B cell (primary cell): ENCODE measurements at regions not wholly inside any gene's neighbourhood (a gene's known extent, or its start where the extent isn't known, plus 50 kb on each side); places are given as distances from the start of the nearest gene placed in this dataset.
"Not testable (repeated sequence)": the region's sequence is repeated elsewhere in the genome, so short reads cannot be mapped to it uniquely, and the experiment has no call there.

Source experiments
- ATAC-seq: fragments of 200-7000 bp; cut with Tn5 transposase; one replicate; pipeline ENCODE4 v1.10.0; 2021; ENCODE audit warnings: low read depth, mild to moderate bottlenecking, moderate number of reproducible peaks, moderate library complexity
- CTCF ChIA-PET: fragments of 350-600 bp; sonication (Branson Sonifier 250); formaldehyde crosslinking; loops from one replicate; lab custom pipeline; 2021; ENCODE audit warnings: antibody characterized with exemption, inconsistent platforms; lab: Charles Lee
- POLR2A ChIA-PET: fragments of 350-600 bp; sonication (Branson Sonifier 250); formaldehyde crosslinking; loops from one replicate; lab custom pipeline; 2021; ENCODE audit warnings: antibody characterized with exemption; lab: Charles Lee
- DNase-seq: peaks from one replicate; pipeline ENCODE4 v3.0.0; 2013
- H2AFZ ChIP-seq: 2 replicates; pipeline ENCODE4 v1.6.1; 2012; ENCODE audit warnings: mild to moderate bottlenecking, low read depth, low read length; ENCODE audit not compliant: insufficient read depth, poor library complexity, severe bottlenecking
- H3K27ac ChIP-seq, 2 donors: 1 replicate in 1 of 2; 2 replicates in 1 of 2; pipeline ENCODE4 v1.5.1; 2012 to 2013; ENCODE audit warnings: low read length in 2 of 2, mild to moderate bottlenecking in 2 of 2, moderate library complexity in 1 of 2
- H3K27me3 ChIP-seq, 4 experiments: fragments of 200-600 bp in 1 of 4; sonication (generic) in 1 of 4; replicated peaks in 1 of 4; 1 replicate in 2 of 4; 2 replicates in 2 of 4; pipeline versions ENCODE4 v1.6.1 to v1.7.0; 2013 to 2016; ENCODE audit warnings: low read length in 3 of 4, mild to moderate bottlenecking in 2 of 4, mixed read lengths in 1 of 4, moderate library complexity in 1 of 4; ENCODE audit not compliant: insufficient read depth in 4 of 4, control insufficient read depth in 3 of 4; ENCODE audit errors: control extremely low read depth in 1 of 4
- H3K36me3 ChIP-seq, 2 experiments: replicated peaks in 1 of 2; 1 replicate in 1 of 2; 2 replicates in 1 of 2; pipeline versions ENCODE4 v1.6.1 to v1.7.1; 2013; ENCODE audit warnings: low read length in 1 of 2; ENCODE audit not compliant: insufficient read depth in 2 of 2, control insufficient read depth in 1 of 2; ENCODE audit errors: control extremely low read depth in 1 of 2, extremely low read depth in 1 of 2
- H3K4me1 ChIP-seq, 2 donors: fragments of 200-600 bp in 1 of 2; sonication (generic) in 1 of 2; 1 replicate in 1 of 2; 2 replicates in 1 of 2; pipeline versions ENCODE4 v1.5.1 to v1.6.1; 2013 to 2017; ENCODE audit warnings: low read length in 2 of 2; ENCODE audit not compliant: control insufficient read depth in 2 of 2, insufficient read depth in 2 of 2
- H3K4me2 ChIP-seq: replicated peaks from 2 replicates; pipeline ENCODE3; 2012; ENCODE audit warnings: mild to moderate bottlenecking, low read depth, low read length; ENCODE audit not compliant: poor library complexity, severe bottlenecking
- H3K4me3 ChIP-seq, 5 experiments: fragments of 200-600 bp in 1 of 5; sonication (generic) in 1 of 5; 1 replicate in 3 of 5; 2 replicates in 2 of 5; pipeline versions ENCODE4 v1.5.1 to v1.7.0; 2011 to 2016; ENCODE audit warnings: low read length in 4 of 5, mild to moderate bottlenecking in 4 of 5, low read depth in 2 of 5, control low read depth in 1 of 5, moderate library complexity in 1 of 5; ENCODE audit not compliant: insufficient read depth in 1 of 5; ENCODE audit errors: control extremely low read depth in 1 of 5, extremely low read depth in 1 of 5
- H3K79me2 ChIP-seq: fragments of 200-600 bp; sonication (generic); one replicate; pipeline ENCODE4 v1.6.0; 2016; ENCODE audit warnings: low read length; ENCODE audit not compliant: control insufficient read depth, insufficient read depth
- H3K9ac ChIP-seq: fragments of 200-600 bp; sonication (generic); 2 replicates; pipeline ENCODE4 v1.6.1; 2017; ENCODE audit warnings: mild to moderate bottlenecking, low read length, moderate library complexity
- H3K9me3 ChIP-seq, 3 donors: one replicate each; pipeline versions ENCODE4 v1.6.1 to v1.7.1; 2013; ENCODE audit warnings: low read length in 2 of 3; ENCODE audit not compliant: control insufficient read depth in 2 of 3, insufficient read depth in 1 of 3; ENCODE audit errors: control extremely low read depth in 1 of 3
- H4K20me1 ChIP-seq: 2 replicates; pipeline ENCODE4 v1.6.0; 2012; ENCODE audit warnings: mild to moderate bottlenecking, low read length; ENCODE audit not compliant: insufficient read depth, control insufficient read depth, poor library complexity, severe bottlenecking
- H3K27ac Mint-ChIP-seq: one replicate; pipeline ENCODE4 v1.8.0; 2021; ENCODE audit warnings: mixed read lengths
- H3K27me3 Mint-ChIP-seq: one replicate; pipeline ENCODE4 v1.8.0; 2021; ENCODE audit warnings: mixed read lengths
- H3K4me1 Mint-ChIP-seq: one replicate; pipeline ENCODE4 v1.8.0; 2021; ENCODE audit warnings: mixed read lengths
- H3K4me3 Mint-ChIP-seq: one replicate; pipeline ENCODE4 v1.8.0; 2021; ENCODE audit warnings: mixed read lengths
- H3K9me3 Mint-ChIP-seq: one replicate; pipeline ENCODE4 v1.8.0; 2022; ENCODE audit warnings: mixed read lengths; ENCODE audit not compliant: insufficient read depth
- EZH2 ChIP-seq: IDR thresholded peaks from 2 replicates; pipeline ENCODE4 v1.6.1; 2012; ENCODE audit warnings: borderline replicate concordance, low read depth, mild to moderate bottlenecking, moderate library complexity, low read length; ENCODE audit not compliant: insufficient read depth, poor library complexity, severe bottlenecking
- WGBS: methylation state at CpG from one replicate; pipeline ENCODE4 v1.1.5; 2013; ENCODE audit warnings: missing lambda C conversion rate; ENCODE audit not compliant: insufficient coverage; 5-methylcytosine and 5-hydroxymethylcytosine counted together
- intact Hi-C: fragments of 100-400 bp; cut with micrococcal nuclease; formaldehyde crosslinking; loops from one replicate; pipeline ENCODE4 v1.10.0; 2022
- TF ChIP-seq, protein P1 (sequence below): fragments of 200-600 bp; IDR thresholded peaks from one replicate; pipeline ENCODE4 v1.8.0; 2022; ENCODE audit warnings: antibody characterized with exemption, mild to moderate bottlenecking

DNA sequence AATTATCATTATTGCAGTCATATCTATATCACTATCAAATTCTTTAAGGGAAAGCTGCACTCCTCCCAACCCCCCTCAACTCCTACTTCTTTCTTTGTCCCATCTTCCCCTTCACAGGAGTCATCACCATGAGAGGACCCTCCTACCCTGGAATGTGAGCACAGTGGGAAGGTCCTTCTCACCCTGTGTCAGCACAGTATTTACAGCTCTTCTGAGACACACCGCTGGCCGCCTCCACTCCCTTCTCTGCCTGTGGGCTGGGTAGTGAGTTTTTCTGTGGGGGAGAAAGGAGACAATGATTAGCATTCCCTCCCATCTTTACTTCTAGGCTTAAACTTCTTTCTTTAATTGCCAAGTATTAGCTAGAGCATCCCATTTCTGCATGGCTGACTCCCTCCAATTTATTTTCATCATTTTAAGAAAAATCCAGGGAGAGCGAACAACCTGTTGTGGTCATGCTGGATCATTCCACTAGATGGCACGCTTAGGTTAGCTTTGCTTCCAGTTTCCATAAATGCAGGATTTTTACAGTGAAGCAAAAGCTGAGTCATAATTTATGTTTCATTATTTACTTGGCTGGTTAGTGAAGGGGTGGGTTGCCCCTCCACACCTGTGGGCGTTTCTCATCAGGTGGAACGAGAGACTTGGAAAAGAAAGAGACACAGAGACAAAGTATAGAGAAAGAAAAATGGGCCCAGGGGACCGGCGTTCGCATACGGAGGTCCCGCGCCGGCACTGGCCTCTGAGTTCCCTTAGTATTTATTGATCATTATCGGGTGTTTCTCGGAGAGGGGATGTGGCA is 188.5 kb downstream of the ALX1 start:
- WGBS: 13% methylated on average over 8 of the region's 15 CpGs
- Histone ChIP-seq H3K9ac (peak overlapping the region; percentile 52), H3K4me3 (peak overlapping the region in 4 of 5 experiments; percentile 14 to 44 (median 30)), H2AFZ (peak overlapping the region; percentile 62), H3K27me3 (no peaks in the 10 kb centered on the region), H3K27ac (no peak overlapping the region), H3K79me2 (no peaks in the 10 kb centered on the region), H4K20me1 (no peaks in the 10 kb centered on the region), H3K9me3 (no peaks in the 10 kb centered on the region), H3K4me2 (peak overlapping the region; percentile 62), H3K4me1 (peaks cover 3 to 6% of the 10 kb centered on the region in 2 donors), H3K36me3 (no peaks in the 10 kb centered on the region)
- H3K4me3 Mint-ChIP-seq: peak overlapping the region; percentile 90
- H3K27me3 Mint-ChIP-seq: peaks cover 6% of the 10 kb centered on the region
- peak; percentile 29 for DNase-seq
- ChIA-PET POLR2A (no interaction called here), CTCF (interaction anchor here (0.7 to 1.8 kb wide), 4 partner anchors 34 to 452 kb away, joined by 3 to 4 read pairs (median 4); no protein-coding TSS in a partner anchor)
- TF ChIP-seq, protein P1, sequence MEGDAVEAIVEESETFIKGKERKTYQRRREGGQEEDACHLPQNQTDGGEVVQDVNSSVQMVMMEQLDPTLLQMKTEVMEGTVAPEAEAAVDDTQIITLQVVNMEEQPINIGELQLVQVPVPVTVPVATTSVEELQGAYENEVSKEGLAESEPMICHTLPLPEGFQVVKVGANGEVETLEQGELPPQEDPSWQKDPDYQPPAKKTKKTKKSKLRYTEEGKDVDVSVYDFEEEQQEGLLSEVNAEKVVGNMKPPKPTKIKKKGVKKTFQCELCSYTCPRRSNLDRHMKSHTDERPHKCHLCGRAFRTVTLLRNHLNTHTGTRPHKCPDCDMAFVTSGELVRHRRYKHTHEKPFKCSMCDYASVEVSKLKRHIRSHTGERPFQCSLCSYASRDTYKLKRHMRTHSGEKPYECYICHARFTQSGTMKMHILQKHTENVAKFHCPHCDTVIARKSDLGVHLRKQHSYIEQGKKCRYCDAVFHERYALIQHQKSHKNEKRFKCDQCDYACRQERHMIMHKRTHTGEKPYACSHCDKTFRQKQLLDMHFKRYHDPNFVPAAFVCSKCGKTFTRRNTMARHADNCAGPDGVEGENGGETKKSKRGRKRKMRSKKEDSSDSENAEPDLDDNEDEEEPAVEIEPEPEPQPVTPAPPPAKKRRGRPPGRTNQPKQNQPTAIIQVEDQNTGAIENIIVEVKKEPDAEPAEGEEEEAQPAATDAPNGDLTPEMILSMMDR: peak; percentile 62
- no peak for TF ChIP-seq EZH2
- ATAC-seq: no peak
- intact Hi-C loops: loop anchor here (5.0 kb wide), 2 partner anchors 399 to 449 kb away; no protein-coding TSS in a partner anchor
- H3K27ac Mint-ChIP-seq: no peak overlapping the region
- H3K9me3 Mint-ChIP-seq: no peaks in the 10 kb centered on the region
- peaks cover 13% of the 10 kb centered on the region for H3K4me1 Mint-ChIP-seq

GRCh38 chr12:85469158-85470086 is 189.4 kb downstream of the ALX1 start:
- peak; percentile 2 for DNase-seq
- H3K27ac Mint-ChIP-seq, H3K9me3 ChIP-seq, H3K4me1 ChIP-seq, H3K27ac ChIP-seq, H4K20me1 ChIP-seq, ATAC-seq, H3K36me3 ChIP-seq, H3K27me3 ChIP-seq, H3K27me3 Mint-ChIP-seq, H3K9me3 Mint-ChIP-seq, H3K79me2 ChIP-seq, POLR2A ChIA-PET: not testable (repeated sequence)
- Histone ChIP-seq H3K4me2 (peak overlapping the region; percentile 62), H2AFZ (peak overlapping the region; percentile 62), H3K9ac (peak overlapping the region; percentile 52), H3K4me3 (peak overlapping the region in 3 of 5 experiments; percentile 14 to 44 (median 19))
- Mint-ChIP-seq H3K4me3 (peak overlapping the region; percentile 90), H3K4me1 (peaks cover 13% of the 10 kb centered on the region)
- intact Hi-C loops: loop anchor here (5.0 kb wide), 2 partner anchors 398 to 448 kb away; no protein-coding TSS in a partner anchor
- no CpG with 5 or more reads among the region's 5 CpGs for WGBS
- CTCF ChIA-PET: interaction anchor here (1.1 to 1.8 kb wide), 2 partner anchors 407 to 451 kb away, joined by 3 to 4 read pairs; no protein-coding TSS in a partner anchor

- POLR2A ChIA-PET, H3K4me1 Mint-ChIP-seq, H3K79me2 ChIP-seq, H2AFZ ChIP-seq, intact Hi-C loops, DNase-seq, H3K4me3 ChIP-seq, H3K27ac ChIP-seq, H4K20me1 ChIP-seq, H3K9me3 ChIP-seq, H3K9me3 Mint-ChIP-seq, H3K36me3 ChIP-seq, H3K4me1 ChIP-seq, H3K9ac ChIP-seq, H3K4me2 ChIP-seq, CTCF ChIA-PET, ATAC-seq, H3K4me3 Mint-ChIP-seq, H3K27ac Mint-ChIP-seq, H3K27me3 Mint-ChIP-seq, H3K27me3 ChIP-seq: not testable (repeated sequence)
- WGBS: no CpG with 5 or more reads among the region's 1 CpG
Measured at GRCh38 chr12:85475277-85475676, 195.3 kb downstream of the ALX1 start.
